Thyroid gland (tissue), 4 donors: ENCODE measurements at regions not wholly inside any gene's neighbourhood (a gene's known extent, or its start where the extent isn't known, plus 50 kb on each side); places are given as distances from the start of the nearest gene placed in this dataset.

ENCODE experiments used
- POLR2A ChIP-seq, 2 donors: fragments of 450-650 bp; IDR thresholded peaks; one replicate each; pipeline ENCODE4 v1.6.1; 2017; ENCODE audit warnings: antibody characterized with exemption in 2 of 2, mild to moderate bottlenecking in 2 of 2, moderate library complexity in 1 of 2
- TF ChIP-seq, protein P1 (sequence below), 6 experiments: fragments of 200-600 bp in 3 of 6; fragments of 450-650 bp in 3 of 6; sonication (generic) in 3 of 6; IDR thresholded peaks; one replicate each; pipeline ENCODE4 v1.5.1; 2016 to 2019; ENCODE audit warnings: antibody characterized with exemption in 6 of 6, mild to moderate bottlenecking in 2 of 6, inconsistent platforms in 1 of 6, moderate library complexity in 1 of 6

DNA sequence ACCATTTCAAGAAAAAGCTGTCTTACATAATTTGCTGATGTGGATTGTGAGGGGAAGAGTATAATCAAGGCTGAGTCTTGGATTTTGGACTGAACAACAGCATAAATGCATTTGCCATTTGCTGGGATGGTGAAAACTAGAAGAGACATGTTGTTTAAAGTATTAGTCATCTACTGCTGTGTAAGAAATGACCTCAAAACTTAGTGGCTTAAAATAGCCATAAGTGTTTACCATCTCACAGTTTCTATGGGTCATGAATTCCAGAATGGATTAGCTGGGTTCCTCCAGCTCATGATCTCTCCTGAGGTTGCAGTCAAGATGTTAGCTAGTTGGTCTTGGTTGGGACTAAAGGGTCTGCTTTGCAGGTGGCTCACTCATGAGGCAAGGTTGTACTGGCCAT lies 66.2 kb downstream of the SCN11A start:
- TF ChIP-seq, protein P1, sequence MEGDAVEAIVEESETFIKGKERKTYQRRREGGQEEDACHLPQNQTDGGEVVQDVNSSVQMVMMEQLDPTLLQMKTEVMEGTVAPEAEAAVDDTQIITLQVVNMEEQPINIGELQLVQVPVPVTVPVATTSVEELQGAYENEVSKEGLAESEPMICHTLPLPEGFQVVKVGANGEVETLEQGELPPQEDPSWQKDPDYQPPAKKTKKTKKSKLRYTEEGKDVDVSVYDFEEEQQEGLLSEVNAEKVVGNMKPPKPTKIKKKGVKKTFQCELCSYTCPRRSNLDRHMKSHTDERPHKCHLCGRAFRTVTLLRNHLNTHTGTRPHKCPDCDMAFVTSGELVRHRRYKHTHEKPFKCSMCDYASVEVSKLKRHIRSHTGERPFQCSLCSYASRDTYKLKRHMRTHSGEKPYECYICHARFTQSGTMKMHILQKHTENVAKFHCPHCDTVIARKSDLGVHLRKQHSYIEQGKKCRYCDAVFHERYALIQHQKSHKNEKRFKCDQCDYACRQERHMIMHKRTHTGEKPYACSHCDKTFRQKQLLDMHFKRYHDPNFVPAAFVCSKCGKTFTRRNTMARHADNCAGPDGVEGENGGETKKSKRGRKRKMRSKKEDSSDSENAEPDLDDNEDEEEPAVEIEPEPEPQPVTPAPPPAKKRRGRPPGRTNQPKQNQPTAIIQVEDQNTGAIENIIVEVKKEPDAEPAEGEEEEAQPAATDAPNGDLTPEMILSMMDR (IDR thresholded peaks at IDR 0.05) = no peak
- no peak for TF ChIP-seq POLR2A (IDR thresholded peaks at IDR 0.05)
